ENCODE measurements at regions not wholly inside any gene's neighbourhood (a gene's known extent, or its start where the extent isn't known, plus 50 kb on each side); places are given as distances from the start of the nearest gene placed in this dataset.

GRCh38 chr4:170674176-170674575, 584.4 kb upstream of the AADAT start:
- TF ChIP-seq, protein P1, sequence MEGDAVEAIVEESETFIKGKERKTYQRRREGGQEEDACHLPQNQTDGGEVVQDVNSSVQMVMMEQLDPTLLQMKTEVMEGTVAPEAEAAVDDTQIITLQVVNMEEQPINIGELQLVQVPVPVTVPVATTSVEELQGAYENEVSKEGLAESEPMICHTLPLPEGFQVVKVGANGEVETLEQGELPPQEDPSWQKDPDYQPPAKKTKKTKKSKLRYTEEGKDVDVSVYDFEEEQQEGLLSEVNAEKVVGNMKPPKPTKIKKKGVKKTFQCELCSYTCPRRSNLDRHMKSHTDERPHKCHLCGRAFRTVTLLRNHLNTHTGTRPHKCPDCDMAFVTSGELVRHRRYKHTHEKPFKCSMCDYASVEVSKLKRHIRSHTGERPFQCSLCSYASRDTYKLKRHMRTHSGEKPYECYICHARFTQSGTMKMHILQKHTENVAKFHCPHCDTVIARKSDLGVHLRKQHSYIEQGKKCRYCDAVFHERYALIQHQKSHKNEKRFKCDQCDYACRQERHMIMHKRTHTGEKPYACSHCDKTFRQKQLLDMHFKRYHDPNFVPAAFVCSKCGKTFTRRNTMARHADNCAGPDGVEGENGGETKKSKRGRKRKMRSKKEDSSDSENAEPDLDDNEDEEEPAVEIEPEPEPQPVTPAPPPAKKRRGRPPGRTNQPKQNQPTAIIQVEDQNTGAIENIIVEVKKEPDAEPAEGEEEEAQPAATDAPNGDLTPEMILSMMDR (conservative IDR thresholded peaks at IDR 0.05; ENCODE audit: low read depth, low read length) = no peak
- no peak overlapping the region for H3K4me3 ChIP-seq (ENCODE audit: low read length)
- no peak for DNase-seq (ENCODE audit: low read depth)

DNA sequence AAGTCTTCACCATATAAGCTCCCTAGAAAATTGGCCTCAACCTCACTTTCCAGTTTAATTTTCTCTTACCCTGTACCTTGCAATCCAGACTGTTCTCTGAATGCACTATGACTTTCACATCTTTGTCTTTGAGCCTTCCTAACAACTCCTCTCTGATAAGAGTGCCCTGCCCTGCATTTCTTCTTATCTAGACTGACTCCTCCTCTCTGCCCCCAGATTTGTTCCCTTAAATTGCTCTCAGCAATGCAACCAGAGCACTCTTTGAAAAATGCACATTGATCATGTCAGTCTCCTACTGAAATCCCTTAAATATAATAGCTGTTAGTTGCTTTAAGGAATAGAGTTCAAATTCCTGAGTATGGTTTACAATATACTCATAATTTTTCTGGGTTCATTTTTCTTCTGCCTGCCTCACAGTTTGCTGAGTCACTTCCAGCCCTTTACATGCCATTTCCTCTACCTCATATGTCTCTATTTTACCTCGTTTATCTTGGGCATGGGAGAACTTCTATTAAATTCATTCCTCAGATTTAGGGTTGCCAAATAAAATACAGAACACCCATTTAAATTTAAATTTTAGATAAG, 582.7 kb upstream of the AADAT start:
- DNase-seq (ENCODE audit: low read depth) = peak; percentile 43
- TF ChIP-seq, protein P1 (conservative IDR thresholded peaks at IDR 0.05; ENCODE audit: low read depth, low read length) = no peak
- H3K4me3 ChIP-seq (ENCODE audit: low read length) = no peak overlapping the region

GRCh38 chr4:170671171-170671570, 581.4 kb upstream of the AADAT start:
- H3K4me3 ChIP-seq (ENCODE audit: low read length) = no peak overlapping the region
- TF ChIP-seq, protein P1 (conservative IDR thresholded peaks at IDR 0.05; ENCODE audit: low read depth, low read length) = no peak
- DNase-seq (ENCODE audit: low read depth) = no peak

GRCh38 chr4:170667814-170668213, 578.1 kb upstream of the AADAT start:
- TF ChIP-seq, protein P1 (conservative IDR thresholded peaks at IDR 0.05; ENCODE audit: low read depth, low read length) = no peak
- H3K4me3 ChIP-seq (ENCODE audit: low read length) = no peak overlapping the region
- DNase-seq (ENCODE audit: low read depth) = no peak

DNA sequence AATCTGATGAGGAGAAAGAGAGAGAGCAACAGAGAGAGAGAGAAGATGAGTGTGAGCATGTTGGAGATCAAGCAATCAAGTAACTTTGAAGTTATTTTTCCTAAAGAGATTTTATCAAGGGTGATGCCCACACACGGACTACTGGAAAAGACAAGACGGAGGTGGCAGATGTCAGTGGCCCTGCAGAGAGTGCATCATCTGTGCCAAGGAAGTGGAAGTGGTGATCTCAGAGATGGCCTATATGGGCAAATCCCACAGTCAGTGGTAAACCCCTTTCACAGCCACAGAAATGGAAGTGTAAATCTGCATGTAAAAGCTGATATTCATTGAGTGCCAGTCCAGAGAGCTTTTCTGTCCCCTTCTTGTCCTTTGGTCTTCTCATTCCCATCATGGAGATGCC, 577.2 kb upstream of the AADAT start:
- H3K4me3 ChIP-seq (ENCODE audit: low read length) = no peak overlapping the region
- DNase-seq (ENCODE audit: low read depth) = no peak
- TF ChIP-seq, protein P1 (conservative IDR thresholded peaks at IDR 0.05; ENCODE audit: low read depth, low read length) = no peak

- no peak for DNase-seq (ENCODE audit: low read depth)
- TF ChIP-seq, protein P1 (conservative IDR thresholded peaks at IDR 0.05; ENCODE audit: low read depth, low read length) = no peak
- H3K4me3 ChIP-seq (ENCODE audit: low read length) = no peak overlapping the region
Measured at GRCh38 chr4:170662250-170662649, 572.5 kb upstream of the AADAT start.

DNA sequence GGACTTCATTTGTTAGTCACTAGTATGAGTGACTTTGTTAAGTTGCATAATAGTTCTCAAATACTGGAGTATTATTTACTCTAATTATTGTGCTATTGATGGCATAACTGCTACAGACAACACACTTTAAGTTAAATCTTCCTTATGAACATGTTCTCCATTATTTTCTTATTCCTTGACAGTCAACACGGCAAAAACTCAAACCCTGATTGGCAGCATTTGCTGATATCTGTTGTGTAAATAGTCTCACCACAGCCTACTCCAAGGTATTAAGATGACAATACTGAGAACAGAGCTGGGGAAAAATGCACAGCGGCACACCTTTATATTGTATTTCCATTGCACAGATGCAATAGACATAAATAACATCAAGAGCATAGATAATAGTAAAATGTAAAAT, 568.0 kb upstream of the AADAT start:
- H3K4me3 ChIP-seq (ENCODE audit: low read length) = no peak overlapping the region
- TF ChIP-seq, protein P1 (conservative IDR thresholded peaks at IDR 0.05; ENCODE audit: low read depth, low read length) = no peak
- DNase-seq (ENCODE audit: low read depth) = no peak

All from retinal pigment epithelial cell (primary cell).